NCI-H82 (cell line): ENCODE measurements at regions not wholly inside any gene's neighbourhood (a gene's known extent, or its start where the extent isn't known, plus 50 kb on each side); places are given as distances from the start of the nearest gene placed in this dataset.
"Not testable (repeated sequence)": the region's sequence is repeated elsewhere in the genome, so short reads cannot be mapped to it uniquely, and the experiment has no call there.

Experiments
- DNase-seq: peaks from one replicate; lab custom pipeline; 2025; lab: John Stamatoyannopoulos, UW

- no peak for DNase-seq
Observed at GRCh38 chr4:114034189-114034588, 54.7 kb upstream of the ARSJ start.

GRCh38 chr4:114036426-114036825, 57.0 kb upstream of the ARSJ start:
- DNase-seq = no peak

GRCh38 chr4:114036864-114037263, 57.4 kb upstream of the ARSJ start:
- no peak for DNase-seq

GRCh38 chr4:114037988-114038387, 58.5 kb upstream of the ARSJ start:
- DNase-seq = no peak

GRCh38 chr4:114038762-114039387, 59.4 kb upstream of the ARSJ start:
- DNase-seq = no peak

- no peak for DNase-seq
Observed at GRCh38 chr4:114040319-114041116, 61.1 kb upstream of the ARSJ start.

- DNase-seq = no peak
Observed at GRCh38 chr4:114041117-114041475, 61.6 kb upstream of the ARSJ start.

GRCh38 chr4:114043116-114043515, 63.7 kb upstream of the ARSJ start:
- DNase-seq = no peak

GRCh38 chr4:114044351-114044750, 64.9 kb upstream of the ARSJ start:
- DNase-seq = not testable (repeated sequence)

GRCh38 chr4:114046331-114046730, 66.9 kb upstream of the ARSJ start:
- DNase-seq = no peak

GRCh38 chr4:114048154-114048553, 68.7 kb upstream of the ARSJ start:
- DNase-seq = not testable (repeated sequence)

- DNase-seq = no peak
Observed at GRCh38 chr4:114052227-114052626, 72.8 kb upstream of the ARSJ start.

GRCh38 chr4:114056599-114056998, 77.2 kb upstream of the ARSJ start:
- no peak for DNase-seq

GRCh38 chr4:114057746-114058145, 78.3 kb upstream of the ARSJ start:
- DNase-seq = no peak

GRCh38 chr4:114062499-114062898, 83.1 kb upstream of the ARSJ start:
- DNase-seq = no peak

- DNase-seq = no peak
Observed at GRCh38 chr4:114072781-114073180, 93.3 kb upstream of the ARSJ start.

- DNase-seq = no peak
Observed at GRCh38 chr4:114076899-114077570, 97.6 kb upstream of the ARSJ start.

- DNase-seq = no peak
Observed at GRCh38 chr4:114077610-114078009, 98.2 kb upstream of the ARSJ start.

- DNase-seq = no peak
Observed at GRCh38 chr4:114078636-114079035, 99.2 kb upstream of the ARSJ start.

GRCh38 chr4:114081783-114082182, 102.3 kb upstream of the ARSJ start:
- DNase-seq = no peak

- DNase-seq = no peak
Observed at GRCh38 chr4:114082348-114082747, 102.9 kb upstream of the ARSJ start.

- DNase-seq = no peak
Observed at GRCh38 chr4:114085611-114086345, 106.3 kb upstream of the ARSJ start.
